Muscle of leg (tissue), 3 donors: ENCODE measurements at regions not wholly inside any gene's neighbourhood (a gene's known extent, or its start where the extent isn't known, plus 50 kb on each side); places are given as distances from the start of the nearest gene placed in this dataset.
A peak's percentile ranks its signal among the peaks of the same experiment; 100 is the strongest.
"Not testable (repeated sequence)": the region's sequence is repeated elsewhere in the genome, so short reads cannot be mapped to it uniquely, and the experiment has no call there.

ENCODE experiments used
- DNase-seq: peaks from one replicate; pipeline ENCODE4 v3.0.0; 2013
- H3K27ac ChIP-seq: one replicate; pipeline ENCODE4 v1.5.1; 2013; ENCODE audit warnings: mild to moderate bottlenecking, low read length, control low read depth
- H3K27me3 ChIP-seq: one replicate; pipeline ENCODE4 v1.6.1; 2013; ENCODE audit warnings: low read length; ENCODE audit not compliant: control insufficient read depth, insufficient read depth
- H3K36me3 ChIP-seq: one replicate; pipeline ENCODE4 v1.6.1; 2013; ENCODE audit warnings: low read length; ENCODE audit not compliant: control insufficient read depth, insufficient read depth
- H3K4me1 ChIP-seq: one replicate; pipeline ENCODE4 v1.6.1; 2013; ENCODE audit warnings: low read length; ENCODE audit not compliant: control insufficient read depth, insufficient read depth
- H3K4me3 ChIP-seq: one replicate; pipeline ENCODE4 v1.5.1; 2013; ENCODE audit warnings: low read length, control low read depth
- H3K9me3 ChIP-seq: replicated peaks from 2 replicates; pipeline ENCODE4 v1.6.1; 2013; ENCODE audit warnings: low read depth, low read length; ENCODE audit not compliant: control insufficient read depth
- WGBS: methylation state at CpG from one replicate; pipeline ENCODE4 v1.1.5; 2013; ENCODE audit warnings: missing lambda C conversion rate; ENCODE audit not compliant: insufficient coverage; 5-methylcytosine and 5-hydroxymethylcytosine counted together

- H3K27ac ChIP-seq, H3K4me1 ChIP-seq: not testable (repeated sequence)
- no CpG with 5 or more reads among the region's 3 CpGs for WGBS
These were observed 502.9 kb downstream of the PID1 start for GRCh38 chr2:228768141-228768540.

GRCh38 chr2:228767196-228767595, 503.9 kb downstream of the PID1 start:
- Histone ChIP-seq H3K27me3 (no peaks in the 10 kb centered on the region), H3K4me1 (no peaks in the 10 kb centered on the region), H3K36me3 (no peaks in the 10 kb centered on the region), H3K9me3 (no peaks in the 10 kb centered on the region), H3K4me3 (no peak overlapping the region), H3K27ac (no peak overlapping the region)
- no peak for DNase-seq
- WGBS, result 100% methylated on average over 1 of the region's 2 CpGs

More at GRCh38 chr2:228768141-228768540, 502.9 kb downstream of the PID1 start:
- not testable (repeated sequence) for H3K36me3 ChIP-seq, DNase-seq, H3K27me3 ChIP-seq, H3K9me3 ChIP-seq, H3K4me3 ChIP-seq

- 56% methylated on average over 3 of the region's 5 CpGs for WGBS
- H3K9me3 ChIP-seq, result no peaks in the 10 kb centered on the region
These were observed 507.6 kb downstream of the PID1 start for GRCh38 chr2:228763379-228763981.

GRCh38 chr2:228762565-228762964, 508.5 kb downstream of the PID1 start:
- WGBS, result 90% methylated on average over 1 of the region's 2 CpGs
- no peaks in the 10 kb centered on the region for H3K27me3 ChIP-seq
- H3K4me3 ChIP-seq, result no peak overlapping the region
- H3K27ac ChIP-seq, result no peak overlapping the region
- H3K36me3 ChIP-seq, result no peaks in the 10 kb centered on the region
- no peak for DNase-seq
- no peaks in the 10 kb centered on the region for H3K4me1 ChIP-seq
- no peaks in the 10 kb centered on the region for H3K9me3 ChIP-seq

More at GRCh38 chr2:228763379-228763981, 507.6 kb downstream of the PID1 start:
- H3K27me3 ChIP-seq, result no peaks in the 10 kb centered on the region
- no peak overlapping the region for H3K4me3 ChIP-seq
- H3K36me3 ChIP-seq, result no peaks in the 10 kb centered on the region
- H3K4me1 ChIP-seq, result no peaks in the 10 kb centered on the region
- DNase-seq, result no peak
- no peak overlapping the region for H3K27ac ChIP-seq

- not testable (repeated sequence) for H3K9me3 ChIP-seq, H3K4me1 ChIP-seq, DNase-seq, H3K36me3 ChIP-seq, H3K27ac ChIP-seq, H3K27me3 ChIP-seq, H3K4me3 ChIP-seq
- 94% methylated on average over 19 of the region's 25 CpGs for WGBS
These were observed 515.4 kb downstream of the PID1 start for GRCh38 chr2:228755661-228756060.

GRCh38 chr2:228747483-228747882, 523.6 kb downstream of the PID1 start:
- H3K9me3 ChIP-seq, result no peaks in the 10 kb centered on the region
- no peaks in the 10 kb centered on the region for H3K4me1 ChIP-seq
- no peak overlapping the region for H3K4me3 ChIP-seq
- WGBS, result 17% methylated on average over 1 of the region's 6 CpGs
- DNase-seq, result no peak
- H3K27ac ChIP-seq, result no peak overlapping the region
- no peaks in the 10 kb centered on the region for H3K36me3 ChIP-seq
- H3K27me3 ChIP-seq, result no peaks in the 10 kb centered on the region

- no peaks in the 10 kb centered on the region for H3K9me3 ChIP-seq
- no CpG with 5 or more reads among the region's 2 CpGs for WGBS
These were observed 532.3 kb downstream of the PID1 start for GRCh38 chr2:228738671-228739380.

GRCh38 chr2:228735697-228736096, 535.4 kb downstream of the PID1 start:
- Histone ChIP-seq H3K4me1 (no peaks in the 10 kb centered on the region), H3K4me3 (no peak overlapping the region), H3K27ac (no peak overlapping the region), H3K36me3 (no peaks in the 10 kb centered on the region), H3K27me3 (no peaks in the 10 kb centered on the region), H3K9me3 (no peaks in the 10 kb centered on the region)
- no CpG with 5 or more reads among the region's 3 CpGs for WGBS
- no peak for DNase-seq

More at GRCh38 chr2:228738671-228739380, 532.3 kb downstream of the PID1 start:
- Histone ChIP-seq H3K4me3 (no peak overlapping the region), H3K36me3 (no peaks in the 10 kb centered on the region), H3K27me3 (no peaks in the 10 kb centered on the region), H3K27ac (no peak overlapping the region), H3K4me1 (no peaks in the 10 kb centered on the region)
- no peak for DNase-seq

GRCh38 chr2:228731517-228731916, 539.6 kb downstream of the PID1 start:
- no peak overlapping the region for H3K27ac ChIP-seq
- DNase-seq, result peak; percentile 84
- no peaks in the 10 kb centered on the region for H3K4me1 ChIP-seq
- H3K36me3 ChIP-seq, result no peaks in the 10 kb centered on the region
- H3K27me3 ChIP-seq, result no peaks in the 10 kb centered on the region
- H3K4me3 ChIP-seq, result no peak overlapping the region
- no peaks in the 10 kb centered on the region for H3K9me3 ChIP-seq

GRCh38 chr2:228728961-228729360, 542.1 kb downstream of the PID1 start:
- peak; percentile 11 for DNase-seq
- no peaks in the 10 kb centered on the region for H3K36me3 ChIP-seq
- 18% methylated on average over 4 of the region's 5 CpGs for WGBS

More at GRCh38 chr2:228728961-228729360, 542.1 kb downstream of the PID1 start:
- H3K9me3 ChIP-seq, result no peaks in the 10 kb centered on the region
- no peak overlapping the region for H3K27ac ChIP-seq
- H3K27me3 ChIP-seq, result no peaks in the 10 kb centered on the region
- no peaks in the 10 kb centered on the region for H3K4me1 ChIP-seq
- no peak overlapping the region for H3K4me3 ChIP-seq
